ENCODE measurements at regions not wholly inside any gene's neighbourhood (a gene's known extent, or its start where the extent isn't known, plus 50 kb on each side); places are given as distances from the start of the nearest gene placed in this dataset.

DNA sequence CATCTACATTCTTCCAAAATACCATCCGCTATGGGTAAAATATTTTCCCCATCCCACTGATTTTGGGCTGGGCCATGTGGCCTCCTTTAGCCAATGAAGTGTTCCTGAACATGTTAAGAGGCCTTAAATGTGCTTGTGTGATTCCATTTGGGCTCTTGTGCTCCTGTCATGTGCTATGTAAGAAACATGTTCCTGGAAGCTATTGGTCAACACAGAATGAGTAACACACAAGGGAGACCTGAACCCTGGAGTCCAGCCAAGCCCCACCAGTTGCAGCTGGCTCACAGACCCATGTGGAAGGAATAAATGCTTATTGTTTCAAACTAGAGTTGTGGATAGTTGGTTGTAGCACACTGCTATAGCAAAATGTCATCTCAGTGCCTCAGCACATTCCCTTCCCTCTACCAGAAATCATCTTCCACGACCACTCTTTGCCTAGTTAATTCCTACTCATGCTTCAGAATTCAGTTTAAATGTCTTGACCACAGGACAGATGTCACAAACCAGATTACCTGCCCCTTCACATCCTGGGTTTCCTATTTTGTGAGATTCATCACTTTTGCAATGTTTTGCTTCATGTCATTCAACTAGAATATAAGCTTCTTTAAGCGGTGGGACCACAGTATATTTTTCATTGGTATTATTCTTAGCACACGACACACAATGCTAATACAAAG, 217.3 kb upstream of the EEA1 start:
- Histone ChIP-seq H3K9me3 (ENCODE audit: control insufficient read depth, insufficient read depth, low read length) (no peaks in the 10 kb centered on the region), H4K5ac (ENCODE audit: low read depth, low read length) (no peak overlapping the region), H3K4me3 (ENCODE audit: insufficient read depth, low read depth, low read length) (no peak overlapping the region), H3K56ac (ENCODE audit: extremely low read depth, insufficient read depth, low read length) (no peak overlapping the region), H3K4me1 (ENCODE audit: control insufficient read depth, insufficient read depth, low read length) (no peaks in the 10 kb centered on the region), H3K36me3 (ENCODE audit: control insufficient read depth, insufficient read depth, low read length) (no peaks in the 10 kb centered on the region), H3K23ac (ENCODE audit: low read depth, low read length) (no peak overlapping the region), H3K27me3 (ENCODE audit: control insufficient read depth, insufficient read depth, low read length) (no peaks in the 10 kb centered on the region), H4K20me1 (ENCODE audit: insufficient read depth, low read length) (no peaks in the 10 kb centered on the region), H2AK5ac (ENCODE audit: low read depth, low read length) (no peak overlapping the region), H3K4ac (ENCODE audit: low read depth, low read length) (no peak overlapping the region), H2BK120ac (ENCODE audit: low read depth, low read length) (no peak overlapping the region), H3K79me1 (ENCODE audit: low read depth in 1 of 2, low read length in 2 of 2) (no peaks in the 10 kb centered on the region), H2AK9ac (replicated peaks; ENCODE audit: low read depth, low read length, poor library complexity) (no peak overlapping the region), H3K9ac (ENCODE audit: low read depth, low read length) (no peak overlapping the region), H3K14ac (replicated peaks; ENCODE audit: low read depth, low read length) (no peak overlapping the region), H4K8ac (ENCODE audit: low read depth in 2 of 2, low read length in 2 of 2) (no peak overlapping the region), H2BK20ac (ENCODE audit: low read depth, low read length) (no peak overlapping the region), H3K4me2 (ENCODE audit: low read depth, low read length) (no peak overlapping the region), H3K18ac (ENCODE audit: low read depth, low read length) (no peak overlapping the region), H3K9me1 (ENCODE audit: insufficient read depth, low read length) (no peaks in the 10 kb centered on the region), H2BK15ac (ENCODE audit: low read depth, low read length) (no peak overlapping the region), H4K91ac (ENCODE audit: insufficient read depth, low read depth, low read length) (no peak overlapping the region), H3K27ac (ENCODE audit: insufficient read depth, low read length) (no peak overlapping the region), H2BK5ac (ENCODE audit: low read depth, low read length, poor library complexity, severe bottlenecking) (no peak overlapping the region), H2AFZ (replicated peaks; ENCODE audit: low read length, poor library complexity) (no peak overlapping the region)
- ATAC-seq (ENCODE audit: low read depth): no peak
- peak; percentile 64 for DNase-seq
- 88% methylated on average over 1 of the region's 4 CpGs; no CpG with 5 or more reads in 1 of the 2 experiments for WGBS, 2 experiments (ENCODE audit: extremely low coverage in 2 of 2, insufficient read length in 1 of 2)
- TF ChIP-seq RAD21 (IDR thresholded peaks at IDR 0.05; ENCODE audit: low read length) (no peak), MAFK (IDR thresholded peaks at IDR 0.05; ENCODE audit: low read depth, low read length) (no peak), ELK1 (IDR thresholded peaks at IDR 0.05; ENCODE audit: borderline replicate concordance, low read depth, low read length) (no peak), USF2 (IDR thresholded peaks at IDR 0.05; ENCODE audit: low read depth, low read length) (peak; percentile 44; the same call in 1 of the 2 replicates), MAZ (IDR thresholded peaks at IDR 0.05; ENCODE audit: borderline replicate concordance, low read depth, low read length) (no peak), BHLHE40 (IDR thresholded peaks at IDR 0.05; ENCODE audit: low read depth, low read length) (no peak), MXI1 (IDR thresholded peaks at IDR 0.05; ENCODE audit: borderline replicate concordance, low read depth, low read length) (no peak)
- no TSS peak for BruUV-seq (replicated peaks)
- intact Hi-C loops (cut with micrococcal nuclease): no loop called here
- POLR2A ChIA-PET (ENCODE audit: unreplicated experiment): no interaction called here
- CTCF ChIA-PET: interaction anchor here (0.6 kb wide), 1 partner anchor 155 kb away, joined by 3 read pairs; no protein-coding TSS in a partner anchor
- in situ Hi-C loops (cut with MboI; ENCODE audit: low sequenced_read_pairs): no loop called here
- dilution Hi-C loops (cut with HindIII; ENCODE audit: low sequenced_read_pairs, unreplicated experiment): no loop called here

All from IMR-90 (cell line).